HG02870 (cell line): ENCODE measurements at regions not wholly inside any gene's neighbourhood (a gene's known extent, or its start where the extent isn't known, plus 50 kb on each side); places are given as distances from the start of the nearest gene placed in this dataset.
"Not testable (repeated sequence)": the region's sequence is repeated elsewhere in the genome, so short reads cannot be mapped to it uniquely, and the experiment has no call there.

Experiments used
- ATAC-seq: cut with Tn5 transposase; IDR thresholded peaks from one replicate; pipeline ENCODE4 v1.9.1; 2021; ENCODE audit warnings: mild to moderate bottlenecking, moderate library complexity; ENCODE audit not compliant: unreplicated experiment

GRCh38 chr2:155600296-155600695 is 732.2 kb downstream of the NR4A2 start:
- ATAC-seq: no peak

DNA sequence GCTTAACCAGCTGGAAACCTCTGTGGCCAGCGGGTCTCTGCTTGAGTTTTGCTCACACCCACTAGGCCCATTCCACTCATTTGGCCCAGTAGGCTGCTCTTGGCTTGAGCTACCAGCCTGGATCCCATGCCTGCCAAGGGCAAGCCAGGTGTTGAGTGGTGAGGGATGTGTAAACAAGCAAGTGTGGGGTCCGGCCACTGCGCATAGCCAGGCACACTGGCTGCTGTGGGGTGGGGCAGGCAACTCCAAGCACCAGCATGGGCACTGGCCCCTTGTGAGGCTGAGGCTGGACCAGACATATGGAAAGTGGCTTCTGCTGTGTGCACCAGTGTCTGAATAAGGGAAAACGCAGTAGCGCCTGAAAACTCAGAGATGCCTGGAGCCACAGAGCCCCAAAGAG is 732.7 kb downstream of the NR4A2 start:
- no peak for ATAC-seq

GRCh38 chr2:155583674-155584195 is 748.8 kb downstream of the NR4A2 start:
- no peak for ATAC-seq

GRCh38 chr2:155574941-155575340 is 757.6 kb downstream of the NR4A2 start:
- ATAC-seq: no peak

DNA sequence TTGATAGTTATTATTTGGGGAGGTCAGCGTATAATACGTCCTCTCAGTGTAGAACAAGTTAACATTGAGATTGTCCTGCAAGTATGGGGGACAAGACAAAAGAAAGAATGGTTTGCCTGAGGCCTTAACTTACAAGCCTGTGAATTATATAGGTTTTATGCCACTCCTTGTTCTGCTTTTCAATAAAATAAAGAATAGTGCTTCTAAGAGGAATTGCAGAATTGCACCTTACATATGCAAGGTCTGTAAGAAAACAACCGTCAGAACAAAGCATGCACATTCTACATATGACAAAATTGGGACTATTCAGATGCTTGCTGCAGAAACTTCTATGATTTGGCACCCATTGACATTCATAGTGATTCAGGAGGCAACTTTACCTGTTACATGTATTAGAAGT is 785.0 kb downstream of the NR4A2 start:
- ATAC-seq: no peak

DNA sequence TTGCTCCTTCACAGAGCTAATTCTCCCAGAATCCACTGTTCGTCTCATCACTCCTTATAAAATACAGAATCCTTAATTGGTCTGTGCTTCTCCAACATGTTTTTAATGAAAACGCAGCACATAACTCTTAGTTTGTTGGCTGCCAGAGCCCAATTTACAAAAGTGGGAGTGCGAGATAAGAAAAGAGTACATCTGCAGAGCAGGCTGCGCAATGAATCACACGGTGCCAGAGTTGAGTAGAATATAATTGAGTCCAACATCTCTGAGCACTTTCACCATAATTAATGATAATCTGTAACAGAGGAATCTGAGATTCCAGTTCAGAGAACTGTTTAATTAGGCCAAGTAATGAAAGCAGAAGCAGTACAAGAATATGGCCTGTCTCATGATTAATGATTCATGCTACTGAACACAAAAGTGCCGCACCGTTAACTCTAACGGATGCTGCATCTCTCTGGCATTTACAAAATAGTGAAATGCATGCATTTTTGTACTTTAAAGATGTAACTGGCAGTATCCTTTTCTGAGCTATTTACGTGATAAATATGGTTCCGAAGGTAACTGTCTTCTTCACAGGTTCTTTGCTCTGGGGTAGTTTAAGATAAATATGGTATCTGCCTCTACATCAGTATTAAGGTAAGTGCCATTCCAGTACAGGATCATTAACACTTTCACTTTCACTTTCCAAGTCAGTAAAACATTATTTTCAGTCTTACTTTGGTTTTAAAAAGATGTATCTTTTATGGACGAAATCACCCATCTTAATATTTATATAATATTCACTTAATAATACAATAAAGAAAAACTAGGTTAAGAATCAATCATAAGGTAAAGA is 785.6 kb downstream of the NR4A2 start:
- no peak for ATAC-seq

DNA sequence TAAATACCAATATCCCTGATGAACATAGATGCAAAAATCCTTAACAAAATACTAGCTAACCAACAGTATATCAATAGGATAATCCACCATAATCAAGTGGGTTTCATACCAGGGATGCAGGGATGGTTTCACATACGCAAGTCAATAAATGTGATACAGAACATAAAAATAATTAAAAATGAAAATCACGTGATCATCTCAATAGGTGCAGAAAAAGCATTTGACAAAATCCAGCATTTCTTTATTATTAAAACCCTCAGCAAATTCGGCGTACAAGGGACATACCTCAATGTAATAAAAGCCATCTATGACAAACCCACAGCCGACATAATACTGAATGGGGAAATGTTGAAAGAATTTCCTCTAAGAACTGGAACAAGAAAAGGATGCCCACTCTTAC is 793.5 kb downstream of the NR4A2 start:
- not testable (repeated sequence) for ATAC-seq

- no peak for ATAC-seq
Measured at GRCh38 chr2:155528034-155528433, 804.5 kb downstream of the NR4A2 start.

DNA sequence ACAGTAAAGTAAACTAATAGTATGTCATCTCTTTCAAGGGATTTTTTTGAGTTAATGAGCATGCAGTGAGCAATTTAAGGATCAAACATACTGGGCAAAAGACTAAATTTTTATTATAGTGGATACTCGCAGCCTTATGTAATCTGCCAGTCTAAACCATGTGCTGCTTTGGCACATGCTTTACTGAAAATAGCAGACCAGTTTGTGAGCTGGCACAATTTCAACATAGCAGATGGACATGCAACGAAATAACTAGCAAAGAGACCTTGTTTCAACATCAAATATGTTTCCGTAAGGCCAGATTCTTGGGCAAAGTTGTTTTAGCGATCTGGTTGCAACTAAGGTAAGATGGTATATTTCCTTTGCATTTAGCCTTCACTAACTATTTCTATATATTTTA is 807.3 kb downstream of the NR4A2 start:
- ATAC-seq: no peak

DNA sequence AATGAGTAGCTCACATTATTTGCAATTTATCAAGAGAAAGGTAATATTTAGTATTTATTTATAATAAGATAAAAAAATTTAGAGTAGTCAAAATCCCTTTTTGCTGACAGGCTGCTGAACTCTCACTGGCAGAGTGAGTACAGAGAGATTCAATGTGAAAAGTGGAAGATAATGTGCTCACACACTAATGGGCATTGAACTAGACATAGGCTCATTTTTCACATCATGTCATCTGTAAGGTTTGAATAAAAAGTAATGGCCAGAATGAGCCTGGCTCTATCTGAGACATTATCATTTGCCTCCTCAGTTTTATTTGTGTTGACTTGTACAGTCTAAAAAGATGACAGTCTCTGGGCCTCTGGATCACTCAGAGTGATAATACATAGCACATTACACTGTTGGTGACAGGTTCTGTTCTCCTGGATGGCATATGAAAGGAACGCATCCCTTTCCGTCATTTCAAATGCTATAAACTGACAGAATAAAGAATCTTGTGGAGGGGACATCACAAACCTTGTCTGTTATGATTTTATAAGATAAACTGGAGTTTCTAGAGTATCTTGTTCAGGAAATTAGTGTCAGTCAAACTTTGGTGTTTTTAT is 812.9 kb downstream of the NR4A2 start:
- no peak for ATAC-seq

GRCh38 chr2:155518094-155518493 is 814.4 kb downstream of the NR4A2 start:
- no peak for ATAC-seq

DNA sequence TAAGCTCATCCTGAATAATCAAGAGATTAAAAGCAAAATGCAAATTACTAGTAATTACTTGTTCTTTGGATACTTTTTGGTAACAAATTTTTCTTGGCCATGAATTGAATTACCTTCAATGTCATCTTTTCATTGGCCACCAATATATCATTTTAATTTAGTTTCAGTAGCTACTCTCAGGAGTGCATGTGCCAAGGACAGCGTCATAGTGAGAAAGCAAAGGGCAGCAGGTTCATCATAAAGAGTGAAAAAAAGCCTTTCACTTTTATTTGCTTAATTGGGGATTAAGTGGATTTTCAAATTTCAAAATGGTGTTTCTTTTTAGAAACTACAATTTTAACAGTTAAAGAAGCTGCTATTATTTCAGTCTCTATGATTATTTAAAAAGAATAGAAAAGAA is 815.2 kb downstream of the NR4A2 start:
- no peak for ATAC-seq

DNA sequence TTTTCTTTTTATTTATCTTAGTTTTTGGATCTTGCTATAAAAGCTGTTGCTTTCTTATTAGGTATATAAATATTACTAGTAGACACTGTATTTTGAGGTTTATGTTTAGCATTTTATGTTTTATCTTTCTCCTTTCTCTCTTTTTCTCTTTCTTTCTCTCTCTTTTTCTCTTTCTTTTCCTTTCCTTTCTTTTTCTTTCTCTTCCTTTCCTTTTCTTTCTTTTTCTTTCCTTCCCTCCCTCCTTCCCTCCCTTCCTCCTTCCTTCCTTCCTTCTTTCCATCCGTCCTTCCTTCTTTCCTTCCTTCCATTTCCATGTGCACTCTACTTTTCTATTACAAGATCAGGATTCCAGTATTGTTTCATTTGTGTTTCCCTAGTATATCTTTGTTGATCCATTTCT is 814.8 kb downstream of the KCNJ3 start:
- ATAC-seq: no peak

GRCh38 chr2:155502766-155503165 is 804.3 kb downstream of the KCNJ3 start:
- no peak for ATAC-seq

DNA sequence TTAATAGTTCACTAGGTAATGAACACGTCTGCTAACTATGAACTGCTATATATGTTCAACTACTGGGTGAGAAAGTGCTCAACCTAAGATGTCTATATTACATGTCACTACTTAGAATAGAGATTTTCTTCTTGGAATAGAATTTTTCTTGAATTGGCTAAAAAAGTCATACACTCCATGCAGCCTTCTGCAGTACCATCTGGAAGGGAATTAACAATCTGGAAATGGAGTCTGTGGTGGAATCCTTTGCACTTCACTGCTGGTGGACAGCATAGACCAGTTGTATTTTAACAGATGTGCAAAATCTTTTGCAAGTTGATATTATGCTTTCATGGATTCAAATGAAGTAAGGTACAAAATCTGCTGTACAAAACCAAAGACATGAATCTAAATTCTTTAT is 799.6 kb downstream of the KCNJ3 start:
- ATAC-seq: no peak

- ATAC-seq: no peak
Measured at GRCh38 chr2:155494744-155495143, 796.2 kb downstream of the KCNJ3 start.

DNA sequence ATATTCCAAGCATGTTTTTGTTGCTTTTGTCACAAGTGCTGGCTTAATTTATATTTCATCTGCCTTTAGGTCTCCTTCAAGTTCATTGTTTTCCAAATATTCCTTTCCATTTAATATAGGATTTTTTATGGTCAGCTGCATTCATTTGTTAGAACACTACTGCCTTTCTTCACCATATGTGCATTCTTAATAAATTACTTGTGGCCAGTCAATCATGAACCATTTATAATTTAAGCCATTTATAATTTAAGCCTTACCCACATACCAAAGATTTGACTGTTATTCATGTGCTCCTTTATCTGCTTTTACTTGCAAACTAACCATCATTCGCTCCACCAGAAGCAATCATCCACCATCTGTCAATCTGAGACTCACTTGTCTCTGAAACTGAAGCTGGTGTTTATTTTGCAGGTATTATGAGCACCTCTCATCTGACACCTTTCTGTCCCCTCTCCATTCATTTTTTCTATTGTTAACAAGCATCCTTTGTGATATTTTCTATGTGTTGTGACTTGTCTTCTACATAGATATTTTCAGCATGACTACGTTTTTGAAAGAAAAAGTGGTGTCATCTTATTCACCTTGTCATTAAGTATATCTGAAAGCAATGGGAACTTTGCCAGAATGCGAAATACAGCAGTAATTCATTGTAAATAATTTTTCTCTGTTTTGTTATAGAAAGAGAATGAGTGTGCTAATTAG is 786.8 kb downstream of the KCNJ3 start:
- ATAC-seq: no peak

DNA sequence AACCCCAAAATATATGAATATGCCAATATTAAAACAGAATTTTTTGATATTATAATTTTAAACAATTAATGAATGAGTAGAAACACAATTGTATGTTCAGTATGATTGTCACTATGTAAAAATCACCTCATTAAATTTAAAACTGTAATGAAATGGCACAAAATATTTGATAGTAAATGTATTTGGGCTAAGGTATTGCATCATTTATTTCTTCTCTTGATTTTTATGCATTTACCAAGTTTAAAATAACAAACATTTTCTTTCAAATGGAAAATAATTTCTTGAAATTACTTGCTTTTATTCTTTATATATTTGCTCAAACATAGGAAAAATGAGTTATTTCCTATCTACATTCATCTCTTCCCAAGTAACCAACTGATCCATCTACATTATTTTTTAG is 782.6 kb downstream of the KCNJ3 start:
- no peak for ATAC-seq

DNA sequence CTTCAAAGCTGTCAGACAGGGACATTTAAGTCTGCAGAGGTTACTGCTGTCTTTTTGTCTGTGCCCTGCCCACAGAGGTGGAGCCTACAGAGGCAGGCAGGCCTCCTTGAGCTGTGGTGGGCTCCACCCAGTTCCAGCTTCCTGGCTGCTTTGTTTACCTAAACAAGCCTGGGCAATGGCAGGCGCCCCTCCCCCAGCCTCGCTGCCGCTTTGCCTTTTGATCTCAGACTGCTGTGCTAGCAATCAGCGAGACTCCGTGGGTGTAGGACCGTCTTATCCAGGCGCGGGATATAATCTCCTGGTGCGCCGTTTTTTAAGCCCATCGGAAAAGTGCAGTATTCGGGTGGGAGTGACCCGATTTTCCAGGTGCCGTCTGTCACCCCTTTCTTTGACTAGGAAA is 773.5 kb downstream of the KCNJ3 start:
- not testable (repeated sequence) for ATAC-seq

- ATAC-seq: no peak
Measured at GRCh38 chr2:155456222-155456621, 757.7 kb downstream of the KCNJ3 start.

DNA sequence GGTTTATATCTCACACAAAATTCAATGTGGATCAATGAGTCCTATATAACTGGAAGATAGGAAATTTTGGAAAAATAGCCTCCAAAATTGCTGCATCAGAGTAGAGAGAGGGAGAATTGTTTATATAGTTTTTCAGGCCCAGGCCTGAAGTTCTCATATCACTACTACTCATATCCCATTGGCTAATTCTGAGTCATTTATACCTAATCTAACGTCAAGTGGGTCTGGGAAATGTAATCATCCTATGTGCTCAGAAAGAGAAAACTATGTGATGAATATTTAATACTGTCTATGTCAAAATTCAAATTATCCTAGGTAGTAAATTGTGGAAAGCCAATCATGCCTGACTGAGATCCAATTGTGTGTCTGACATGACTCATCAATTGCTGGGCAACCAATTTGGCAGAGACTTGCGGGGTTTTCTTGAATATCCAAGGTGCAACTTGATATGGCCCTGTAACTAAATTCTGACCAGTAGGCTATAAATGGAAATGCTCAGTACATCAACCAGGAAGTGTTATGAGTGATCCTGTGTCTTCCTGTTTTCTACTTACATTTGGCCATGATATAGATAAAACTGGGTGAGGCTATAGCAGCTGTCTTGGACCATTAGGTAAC is 744.4 kb downstream of the KCNJ3 start:
- no peak for ATAC-seq
